Activated CD4-positive, alpha-beta T cell treated with anti-CD3 and anti-CD28 coated beads for 48 hours (primary cell): ENCODE measurements at regions not wholly inside any gene's neighbourhood (a gene's known extent, or its start where the extent isn't known, plus 50 kb on each side); places are given as distances from the start of the nearest gene placed in this dataset.

Experiments
- DNase-seq: peaks from one replicate; pipeline ENCODE4 v3.0.0-alpha.2; 2020

DNA sequence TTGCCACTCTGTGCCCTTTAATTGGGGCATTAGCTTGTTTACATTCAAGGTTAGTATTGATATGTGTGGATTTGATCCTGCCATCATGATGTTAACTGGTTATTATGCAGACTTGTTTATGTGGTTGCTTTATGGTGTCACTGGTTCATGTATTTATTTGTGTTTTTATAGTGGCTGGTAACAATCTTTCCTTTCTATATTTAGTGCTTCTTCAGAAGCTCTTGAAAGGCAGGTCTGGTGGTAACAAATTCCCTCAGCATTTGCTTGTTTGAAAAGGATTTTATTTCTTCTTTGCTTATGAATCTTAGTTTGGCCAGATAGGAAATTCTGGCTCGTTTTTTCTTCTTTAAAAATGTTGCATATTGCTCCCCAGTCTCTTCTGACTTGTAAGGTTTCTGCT is 215.4 kb downstream of the ZC3H11B start:
- DNase-seq: no peak

- no peak for DNase-seq
Measured at GRCh38 chr1:219391297-219391696, 217.6 kb downstream of the LYPLAL1 start.

DNA sequence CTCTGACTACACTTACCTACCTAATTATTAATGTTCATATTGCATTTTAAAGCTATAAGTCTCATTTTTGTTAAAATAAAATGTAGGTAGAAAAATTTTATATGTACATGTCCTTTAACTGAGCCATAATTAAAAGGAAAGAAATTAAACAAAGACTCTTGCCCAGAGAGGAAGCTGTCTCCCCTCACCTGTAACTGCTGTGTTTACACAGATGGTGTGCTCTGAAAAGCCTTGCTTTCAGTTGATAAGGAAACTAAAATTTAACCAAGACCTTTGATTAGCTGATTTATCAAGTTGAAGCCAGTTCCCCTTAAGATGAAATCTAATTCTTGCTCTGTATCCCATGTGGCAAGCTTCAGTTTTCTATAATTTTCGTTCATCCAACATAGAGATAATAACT is 213.5 kb downstream of the LYPLAL1 start:
- no peak for DNase-seq

DNA sequence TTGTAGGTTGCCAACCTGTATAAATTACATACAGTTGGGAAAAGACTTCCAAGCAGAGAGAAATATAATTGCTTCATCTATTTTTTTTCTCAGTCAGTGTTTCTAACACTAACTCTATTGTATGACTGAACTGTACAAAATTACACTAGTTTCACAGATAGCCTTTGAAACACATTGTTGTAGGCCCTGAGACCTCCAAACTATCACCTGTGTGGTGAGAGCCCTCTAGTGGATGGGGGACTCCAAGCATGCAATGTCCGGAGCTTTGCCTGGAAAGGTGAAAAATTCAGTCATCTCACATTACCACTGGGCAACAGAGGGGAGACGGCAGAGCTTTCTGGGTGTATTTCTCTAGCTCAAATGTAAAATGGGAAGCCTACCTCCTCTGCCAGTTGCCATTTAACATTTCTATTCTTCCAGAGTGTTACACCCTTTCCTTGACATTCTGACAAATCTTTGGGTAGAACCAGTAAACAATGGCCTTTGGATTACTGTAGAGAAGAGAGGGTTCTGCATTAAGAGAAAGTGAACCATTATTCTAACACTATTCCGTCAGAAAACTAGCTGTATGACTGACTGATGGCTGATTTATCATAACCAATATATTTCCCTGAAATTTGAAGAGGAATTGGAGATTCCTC is 212.2 kb downstream of the LYPLAL1 start:
- peak; percentile 45 for DNase-seq

DNA sequence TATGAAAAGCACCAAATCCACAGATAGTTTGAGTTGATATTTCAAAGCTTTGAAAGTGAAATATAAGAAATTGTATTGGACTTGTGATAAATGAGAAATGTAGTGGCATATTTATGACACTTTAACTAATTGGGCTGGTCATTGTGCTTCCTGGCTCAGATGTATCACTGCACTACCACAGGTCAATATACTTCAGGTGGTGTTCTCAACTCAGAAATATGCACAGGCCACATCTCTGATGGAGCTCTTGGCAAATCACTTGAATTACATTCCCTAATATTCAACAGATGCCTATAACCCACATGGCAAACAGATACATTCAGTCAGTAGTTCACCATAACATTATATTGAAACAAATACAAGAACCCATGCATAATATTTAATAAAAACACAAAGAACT is 209.6 kb downstream of the LYPLAL1 start:
- no peak for DNase-seq

DNA sequence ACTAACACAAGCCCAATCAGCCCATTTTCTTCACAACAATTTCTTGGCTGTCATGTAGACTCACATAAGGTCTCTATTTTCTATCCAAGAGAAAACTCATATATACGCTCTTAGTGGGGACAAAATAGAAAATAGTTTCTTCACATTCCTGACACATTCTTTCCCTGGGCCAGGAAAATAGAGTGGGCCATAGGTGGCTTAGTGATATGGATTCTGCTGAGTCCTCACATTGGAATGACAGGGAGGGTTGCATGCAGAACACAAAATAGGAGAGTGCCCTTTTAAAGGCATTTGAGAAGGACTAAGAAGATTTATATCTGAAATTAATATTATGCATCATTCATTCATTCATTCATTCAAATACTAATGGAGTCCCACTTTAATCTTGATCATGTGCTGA is 207.7 kb downstream of the LYPLAL1 start:
- no peak for DNase-seq

GRCh38 chr1:219380463-219380862 is 206.8 kb downstream of the LYPLAL1 start:
- DNase-seq: no peak

DNA sequence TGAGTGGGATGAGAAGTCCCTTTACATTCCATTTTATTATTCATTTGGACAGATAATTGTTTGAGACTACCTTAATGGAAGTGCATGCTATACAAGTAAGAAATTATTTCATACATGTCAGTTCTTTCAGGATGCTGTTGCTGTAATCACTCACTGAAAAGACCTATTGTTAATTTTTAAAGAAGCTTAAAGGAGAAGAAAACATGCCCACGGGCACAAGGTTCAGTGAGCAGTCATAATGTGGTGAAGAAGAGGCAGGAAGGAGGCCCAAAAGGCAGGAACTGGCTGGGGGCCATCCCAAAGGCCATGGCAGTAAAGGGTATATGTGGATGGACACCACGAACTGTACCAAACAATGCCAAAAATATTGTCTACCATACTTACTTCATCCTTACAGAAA is 206.0 kb downstream of the LYPLAL1 start:
- DNase-seq: no peak

GRCh38 chr1:219374636-219375035 is 201.0 kb downstream of the LYPLAL1 start:
- DNase-seq: no peak

- DNase-seq: no peak
Measured at GRCh38 chr1:219374046-219374566, 200.4 kb downstream of the LYPLAL1 start.

DNA sequence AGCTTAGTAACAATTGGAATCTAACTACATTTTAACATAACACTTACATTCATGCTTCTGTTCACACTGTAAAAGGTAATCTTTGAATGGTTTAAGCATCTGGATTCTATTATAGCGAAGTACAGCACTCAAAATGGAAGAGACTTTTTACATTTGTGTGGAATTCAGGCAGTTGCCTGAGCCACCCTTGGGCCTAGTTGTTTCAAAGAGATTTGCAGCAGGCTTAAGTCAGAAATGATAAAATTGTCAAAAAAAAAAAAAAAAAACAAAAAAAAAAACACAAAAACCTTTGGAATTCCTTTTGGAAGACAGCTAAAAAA is 199.9 kb downstream of the LYPLAL1 start:
- no peak for DNase-seq

- no peak for DNase-seq
Measured at GRCh38 chr1:219372916-219373615, 199.4 kb downstream of the LYPLAL1 start.

DNA sequence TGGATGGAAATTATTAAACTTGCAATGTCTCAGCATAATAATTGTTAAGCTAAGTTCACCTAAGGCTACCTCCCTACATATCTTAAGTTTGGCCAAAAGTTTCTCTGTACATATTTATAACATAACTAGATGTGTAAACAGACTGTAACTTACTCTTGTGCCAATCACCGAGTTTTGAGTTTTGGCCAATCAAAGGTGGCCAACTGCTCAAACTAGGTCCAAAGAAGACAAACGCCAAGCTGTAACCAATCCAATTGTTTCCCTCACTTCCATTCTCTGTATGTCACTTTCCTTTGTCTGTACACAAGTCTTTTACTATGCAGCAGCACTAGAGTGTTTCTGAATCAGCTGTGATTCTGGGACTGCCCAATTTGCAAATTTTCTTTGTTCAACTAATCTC is 197.8 kb downstream of the LYPLAL1 start:
- DNase-seq: no peak

- no peak for DNase-seq
Measured at GRCh38 chr1:219367496-219367895, 193.8 kb downstream of the LYPLAL1 start.

DNA sequence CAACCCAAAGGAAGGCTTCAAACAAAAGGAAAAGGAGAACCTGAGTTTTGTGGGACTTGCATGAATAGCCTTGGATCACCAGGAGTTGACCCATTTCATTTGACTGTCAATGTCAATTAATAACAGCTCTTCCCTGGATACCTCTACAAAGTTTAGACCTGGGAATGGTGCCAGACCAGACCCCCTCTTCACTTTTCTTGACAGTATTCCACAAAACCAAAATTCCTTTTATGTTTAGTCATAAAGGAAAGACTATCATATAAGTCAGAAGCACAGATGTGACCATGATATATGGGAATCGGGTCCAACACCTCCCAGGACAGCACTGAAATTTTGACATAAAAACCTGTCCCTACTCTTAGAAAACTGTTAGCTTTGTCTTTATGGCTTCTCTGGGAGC is 191.8 kb downstream of the LYPLAL1 start:
- no peak for DNase-seq

DNA sequence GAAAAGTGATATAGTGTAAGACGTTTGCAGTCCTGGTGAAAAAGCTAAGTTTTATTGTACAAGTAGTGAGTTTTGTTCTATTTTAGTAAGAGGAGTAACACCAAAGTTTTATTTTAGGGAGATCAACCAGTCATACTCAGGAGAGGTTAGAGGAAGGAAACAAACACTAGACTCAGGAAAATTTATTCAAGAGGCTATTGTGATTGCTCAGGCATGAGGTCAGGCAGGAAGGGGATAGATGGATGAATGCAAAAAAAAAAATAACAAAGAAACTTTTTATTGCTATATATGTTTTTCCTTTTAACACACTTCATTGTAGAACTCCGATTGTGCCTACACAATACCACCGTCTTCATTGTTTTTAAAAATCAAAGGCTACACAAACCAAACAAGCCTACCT is 189.0 kb downstream of the LYPLAL1 start:
- DNase-seq: no peak

DNA sequence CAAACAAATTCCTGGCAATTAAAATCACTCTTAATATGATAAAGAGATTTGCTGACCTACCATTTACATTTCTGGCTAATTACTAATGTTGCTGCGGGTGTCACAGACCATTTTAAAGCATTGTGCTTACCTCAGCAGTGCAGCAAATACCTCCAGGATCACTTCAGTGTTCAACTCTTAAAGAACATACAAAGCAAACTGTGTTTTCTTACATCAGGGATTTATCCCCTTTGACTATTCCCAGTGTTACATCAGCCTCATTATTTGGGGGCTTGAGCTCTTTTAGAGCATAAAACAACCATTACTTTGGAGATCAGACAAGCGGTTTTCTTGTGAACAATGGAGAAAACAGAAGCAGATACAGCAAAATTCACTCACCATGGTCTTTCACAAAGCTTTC is 185.4 kb downstream of the LYPLAL1 start:
- no peak for DNase-seq

DNA sequence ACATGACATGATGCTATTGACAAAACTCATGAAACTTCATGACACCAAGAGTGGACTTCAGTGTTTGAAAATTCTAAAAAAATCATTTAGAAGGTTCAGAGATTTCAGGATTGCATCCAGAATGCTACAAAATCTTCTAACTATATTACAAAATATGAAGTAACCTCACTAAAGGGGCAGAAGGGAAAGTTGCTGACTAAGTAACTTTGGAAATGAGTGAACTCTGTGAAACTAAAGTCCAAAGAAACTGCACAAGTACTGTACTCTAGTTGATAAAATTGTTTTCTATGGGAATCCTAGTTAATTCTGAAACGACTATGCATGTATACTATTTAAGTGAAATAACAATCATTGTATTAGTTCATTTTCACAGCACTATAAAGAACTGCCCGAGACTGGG is 184.4 kb downstream of the LYPLAL1 start:
- DNase-seq: no peak

DNA sequence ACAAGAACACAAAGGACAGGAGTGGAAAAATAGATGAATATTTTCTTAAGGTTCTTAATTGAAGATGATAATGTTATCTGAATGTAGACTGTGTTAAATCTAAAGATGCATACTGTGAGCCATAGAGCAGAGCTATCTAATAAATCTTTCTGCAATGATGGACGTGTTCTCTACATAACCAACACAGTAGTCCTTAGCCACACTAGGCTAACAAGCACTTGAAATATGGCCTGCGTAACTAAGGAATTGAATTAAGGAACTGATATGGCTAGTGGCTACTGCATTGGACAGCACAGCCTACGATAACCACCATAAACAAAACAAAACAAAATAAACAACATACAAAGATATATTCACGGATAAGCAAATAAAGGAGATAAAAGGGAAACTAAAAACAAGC is 181.3 kb downstream of the LYPLAL1 start:
- no peak for DNase-seq

DNA sequence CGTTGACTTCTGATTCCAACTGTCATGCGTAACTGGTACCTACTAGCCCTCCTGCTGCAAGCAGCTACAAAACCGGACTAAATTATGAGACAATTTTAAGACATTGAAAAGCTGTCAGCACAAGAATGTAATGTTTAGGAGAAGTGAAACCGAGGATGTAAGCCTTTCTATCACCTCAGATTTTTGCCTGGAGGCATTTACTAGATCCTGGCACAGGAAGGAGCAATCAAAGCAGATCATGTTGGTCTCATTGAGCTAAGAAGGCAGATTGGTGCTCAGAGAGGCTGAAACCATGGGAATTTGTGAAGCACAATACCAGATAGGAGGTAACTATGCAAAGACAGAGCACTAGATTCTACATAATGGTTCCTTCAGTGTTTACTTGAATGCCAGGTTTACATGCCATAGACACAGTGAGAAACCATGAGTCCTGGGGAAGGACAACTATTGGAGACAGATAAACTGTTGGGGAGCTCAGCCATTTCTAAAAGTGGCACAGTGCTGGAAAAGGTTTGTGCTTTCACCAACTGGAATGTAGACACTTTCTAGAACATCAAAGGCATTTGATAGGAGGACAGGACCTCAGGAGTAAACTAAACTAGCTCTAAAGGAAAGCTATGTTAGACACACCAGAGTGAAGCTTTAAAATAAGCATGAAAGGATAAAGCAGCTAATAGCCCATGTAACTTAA is 179.4 kb downstream of the LYPLAL1 start:
- no peak for DNase-seq

- DNase-seq: no peak
Measured at GRCh38 chr1:219350172-219350931, 176.7 kb downstream of the LYPLAL1 start.

GRCh38 chr1:219347921-219348391 is 174.3 kb downstream of the LYPLAL1 start:
- no peak for DNase-seq

DNA sequence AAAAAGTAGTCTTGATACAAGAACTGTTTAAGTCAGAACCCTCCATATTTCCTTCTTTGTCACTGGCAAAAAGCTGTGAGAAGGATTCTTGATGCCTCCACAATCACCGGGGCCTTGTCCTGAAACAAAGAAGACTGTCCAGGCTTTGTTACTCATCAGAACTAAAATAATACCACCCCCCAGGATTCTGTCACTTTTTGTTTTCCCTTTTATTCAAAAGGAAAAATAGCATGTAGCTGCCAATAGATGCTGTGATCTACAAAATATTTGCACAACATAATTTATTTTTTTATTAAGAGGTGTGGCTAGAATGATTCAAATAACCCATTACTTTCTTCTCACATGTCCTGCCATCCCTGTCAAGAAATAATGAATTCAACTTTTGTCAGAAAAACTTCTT is 173.7 kb downstream of the LYPLAL1 start:
- no peak for DNase-seq
